Karpas-422 (cell line): ENCODE measurements at regions not wholly inside any gene's neighbourhood (a gene's known extent, or its start where the extent isn't known, plus 50 kb on each side); places are given as distances from the start of the nearest gene placed in this dataset.

ENCODE experiments used
- DNase-seq: peaks from one replicate; pipeline ENCODE4 v3.0.0-alpha.2; 2015
- H2AFZ ChIP-seq: fragments of 200-600 bp; sonication (generic); 2 replicates; pipeline ENCODE4 v1.6.1; 2014; ENCODE audit warnings: antibody characterized with exemption, low read length, mixed read lengths
- H3K27ac ChIP-seq: fragments of 200-600 bp; sonication (generic); 2 replicates; pipeline ENCODE4 v1.5.1; 2014; ENCODE audit warnings: mild to moderate bottlenecking, low read length, moderate library complexity
- H3K27me3 ChIP-seq: fragments of 200-600 bp; sonication (generic); 2 replicates; pipeline ENCODE4 v1.6.1; 2014; ENCODE audit warnings: low read length, mixed read lengths
- H3K36me3 ChIP-seq: fragments of 200-600 bp; sonication (generic); 2 replicates; pipeline ENCODE4 v1.6.1; 2014; ENCODE audit warnings: low read length, mixed read lengths; ENCODE audit not compliant: insufficient read depth
- H3K4me1 ChIP-seq: fragments of 200-600 bp; sonication (generic); 2 replicates; pipeline ENCODE4 v1.6.1; 2014; ENCODE audit warnings: mild to moderate bottlenecking, low read length, mixed read lengths
- H3K4me2 ChIP-seq: fragments of 200-600 bp; sonication (generic); 2 replicates; pipeline ENCODE4 v1.6.1; 2014; ENCODE audit warnings: low read length, low read depth, mild to moderate bottlenecking; ENCODE audit not compliant: poor library complexity, severe bottlenecking
- H3K4me3 ChIP-seq: fragments of 200-600 bp; sonication (generic); 2 replicates; pipeline ENCODE4 v1.5.1; 2014; ENCODE audit warnings: mild to moderate bottlenecking, antibody characterized with exemption, low read length, mixed read lengths
- H3K79me2 ChIP-seq: fragments of 200-600 bp; sonication (generic); 2 replicates; pipeline ENCODE4 v1.6.1; 2014; ENCODE audit warnings: mild to moderate bottlenecking, low read length, mixed read lengths
- H3K9ac ChIP-seq: fragments of 200-600 bp; sonication (generic); 2 replicates; pipeline ENCODE4 v1.6.0; 2014; ENCODE audit warnings: low read length
- H3K9me2 ChIP-seq: fragments of 200-600 bp; sonication (generic), shearing (Covaris generic); replicated peaks from 2 replicates; pipeline ENCODE4 v1.6.0; 2014; ENCODE audit warnings: mild to moderate bottlenecking, low read length, moderate library complexity; ENCODE audit not compliant: insufficient read depth
- H3K9me3 ChIP-seq: fragments of 300-700, 200-600 bp; sonication (generic); 2 replicates; pipeline ENCODE4 v1.6.1; 2014; ENCODE audit warnings: low read length, mixed read lengths
- H4K20me1 ChIP-seq: fragments of 200-600 bp; sonication (generic); 2 replicates; pipeline ENCODE4 v1.6.1; 2014; ENCODE audit warnings: mild to moderate bottlenecking, antibody characterized with exemption, low read length, low read depth; ENCODE audit not compliant: insufficient read depth

- Histone ChIP-seq H2AFZ (no peak overlapping the region), H3K4me3 (no peak overlapping the region), H3K9me2 (no peaks in the 10 kb centered on the region), H3K4me2 (no peak overlapping the region), H3K4me1 (no peaks in the 10 kb centered on the region), H3K27me3 (no peaks in the 10 kb centered on the region), H3K36me3 (no peaks in the 10 kb centered on the region), H3K27ac (no peak overlapping the region), H3K9me3 (no peaks in the 10 kb centered on the region), H3K9ac (no peak overlapping the region), H4K20me1 (no peaks in the 10 kb centered on the region), H3K79me2 (no peaks in the 10 kb centered on the region)
- no peak for DNase-seq
Observed at GRCh38 chr12:5139751-5140150, 96.1 kb downstream of the KCNA5 start.

GRCh38 chr12:5140190-5140589 lies 96.5 kb downstream of the KCNA5 start:
- Histone ChIP-seq H3K36me3 (no peaks in the 10 kb centered on the region), H3K9me2 (no peaks in the 10 kb centered on the region), H2AFZ (no peak overlapping the region), H3K9ac (no peak overlapping the region), H3K4me2 (no peak overlapping the region), H3K79me2 (no peaks in the 10 kb centered on the region), H3K4me3 (no peak overlapping the region), H4K20me1 (no peaks in the 10 kb centered on the region), H3K9me3 (no peaks in the 10 kb centered on the region), H3K27me3 (no peaks in the 10 kb centered on the region), H3K27ac (no peak overlapping the region), H3K4me1 (no peaks in the 10 kb centered on the region)
- DNase-seq, result no peak

- Histone ChIP-seq H4K20me1 (no peaks in the 10 kb centered on the region), H3K4me2 (no peak overlapping the region), H2AFZ (no peak overlapping the region), H3K27me3 (no peaks in the 10 kb centered on the region), H3K4me1 (no peaks in the 10 kb centered on the region), H3K36me3 (no peaks in the 10 kb centered on the region), H3K9me3 (no peaks in the 10 kb centered on the region), H3K9ac (no peak overlapping the region), H3K4me3 (no peak overlapping the region), H3K79me2 (no peaks in the 10 kb centered on the region), H3K27ac (no peak overlapping the region), H3K9me2 (no peaks in the 10 kb centered on the region)
- no peak for DNase-seq
Observed at GRCh38 chr12:5148880-5149279, 105.2 kb downstream of the KCNA5 start.

- H3K79me2 ChIP-seq, result no peaks in the 10 kb centered on the region
- H4K20me1 ChIP-seq, result no peaks in the 10 kb centered on the region
- H3K36me3 ChIP-seq, result no peaks in the 10 kb centered on the region
- no peak for DNase-seq
- no peaks in the 10 kb centered on the region for H3K9me3 ChIP-seq
- no peak overlapping the region for H2AFZ ChIP-seq
- no peak overlapping the region for H3K4me2 ChIP-seq
- H3K27me3 ChIP-seq, result peaks cover 3% of the 10 kb centered on the region; the same call in 1 of the 2 replicates
- no peaks in the 10 kb centered on the region for H3K9me2 ChIP-seq
- no peak overlapping the region for H3K4me3 ChIP-seq
- H3K27ac ChIP-seq, result no peak overlapping the region
- no peak overlapping the region for H3K9ac ChIP-seq
- H3K4me1 ChIP-seq, result no peaks in the 10 kb centered on the region
Observed at GRCh38 chr12:5154091-5154490, 110.4 kb downstream of the KCNA5 start.

- H3K79me2 ChIP-seq, result no peaks in the 10 kb centered on the region
- no peaks in the 10 kb centered on the region for H3K9me2 ChIP-seq
- DNase-seq, result no peak
- no peak overlapping the region for H3K27ac ChIP-seq
- H3K4me3 ChIP-seq, result no peak overlapping the region
- H3K36me3 ChIP-seq, result no peaks in the 10 kb centered on the region
- peaks cover 3% of the 10 kb centered on the region; the same call in 1 of the 2 replicates for H3K27me3 ChIP-seq
- H3K9me3 ChIP-seq, result no peaks in the 10 kb centered on the region
- no peaks in the 10 kb centered on the region for H4K20me1 ChIP-seq
- no peaks in the 10 kb centered on the region for H3K4me1 ChIP-seq
- H3K4me2 ChIP-seq, result no peak overlapping the region
- no peak overlapping the region for H3K9ac ChIP-seq
- H2AFZ ChIP-seq, result no peak overlapping the region
Observed at GRCh38 chr12:5155866-5156265, 112.2 kb downstream of the KCNA5 start.

- no peaks in the 10 kb centered on the region for H3K9me2 ChIP-seq
- H3K4me3 ChIP-seq, result no peak overlapping the region
- DNase-seq, result no peak
- H3K9ac ChIP-seq, result no peak overlapping the region
- H3K79me2 ChIP-seq, result no peaks in the 10 kb centered on the region
- no peak overlapping the region for H2AFZ ChIP-seq
- H3K27me3 ChIP-seq, result 0 out of 2 replicates have a peak, but pooled peaks cover 2% of the 10 kb centered on the region
- no peak overlapping the region for H3K4me2 ChIP-seq
- H3K9me3 ChIP-seq, result no peaks in the 10 kb centered on the region
- no peaks in the 10 kb centered on the region for H4K20me1 ChIP-seq
- H3K4me1 ChIP-seq, result no peaks in the 10 kb centered on the region
- no peaks in the 10 kb centered on the region for H3K36me3 ChIP-seq
- no peak overlapping the region for H3K27ac ChIP-seq
Observed at GRCh38 chr12:5160827-5161226, 117.1 kb downstream of the KCNA5 start.

- Histone ChIP-seq H2AFZ (no peak overlapping the region), H3K9ac (no peak overlapping the region), H3K27me3 (0 out of 2 replicates have a peak, but pooled peaks cover 2% of the 10 kb centered on the region), H3K36me3 (no peaks in the 10 kb centered on the region), H3K9me3 (no peaks in the 10 kb centered on the region), H3K4me3 (no peak overlapping the region), H3K79me2 (no peaks in the 10 kb centered on the region), H3K9me2 (no peaks in the 10 kb centered on the region), H3K27ac (no peak overlapping the region), H4K20me1 (no peaks in the 10 kb centered on the region), H3K4me1 (no peaks in the 10 kb centered on the region), H3K4me2 (no peak overlapping the region)
- no peak for DNase-seq
Observed at GRCh38 chr12:5163661-5164060, 120.0 kb downstream of the KCNA5 start.

GRCh38 chr12:5165296-5165970 lies 121.8 kb downstream of the KCNA5 start:
- Histone ChIP-seq H3K79me2 (no peaks in the 10 kb centered on the region), H3K27ac (no peak overlapping the region), H3K4me2 (no peak overlapping the region), H3K4me3 (no peak overlapping the region), H3K36me3 (no peaks in the 10 kb centered on the region), H3K4me1 (no peaks in the 10 kb centered on the region), H3K9me3 (no peaks in the 10 kb centered on the region), H2AFZ (no peak overlapping the region), H3K27me3 (0 out of 2 replicates have a peak, but pooled peaks cover 2% of the 10 kb centered on the region), H3K9me2 (no peaks in the 10 kb centered on the region), H3K9ac (no peak overlapping the region), H4K20me1 (no peaks in the 10 kb centered on the region)
- no peak for DNase-seq
